GM18511 (cell line): ENCODE measurements at regions not wholly inside any gene's neighbourhood (a gene's known extent, or its start where the extent isn't known, plus 50 kb on each side); places are given as distances from the start of the nearest gene placed in this dataset.
"Not testable (repeated sequence)": the region's sequence is repeated elsewhere in the genome, so short reads cannot be mapped to it uniquely, and the experiment has no call there.

Experiments used
- ATAC-seq: cut with Tn5 transposase; IDR thresholded peaks from one replicate; pipeline ENCODE4 v1.9.1; 2021; ENCODE audit warnings: mild to moderate bottlenecking, moderate library complexity; ENCODE audit not compliant: unreplicated experiment

DNA sequence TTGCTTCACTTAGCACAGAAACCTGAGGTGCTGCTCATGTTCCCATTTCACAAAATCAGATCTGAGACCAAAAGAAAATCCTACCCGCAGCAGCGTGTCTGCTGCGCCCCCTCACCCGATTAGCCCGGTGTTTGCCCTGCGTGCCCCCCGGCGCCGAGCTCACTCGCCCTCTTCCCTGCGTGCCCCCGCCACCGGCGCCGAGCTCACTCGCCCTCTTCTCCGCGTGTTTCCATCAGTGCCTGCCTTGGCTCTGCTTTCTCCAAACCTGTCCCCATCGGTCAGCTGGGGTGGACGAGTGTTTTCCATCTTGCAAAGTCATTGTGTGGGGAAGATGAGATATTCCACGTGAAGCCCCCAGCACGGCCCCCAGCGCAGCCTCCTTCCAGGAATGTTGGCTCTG is 225.3 kb upstream of the PITRM1 start:
- ATAC-seq = no peak

DNA sequence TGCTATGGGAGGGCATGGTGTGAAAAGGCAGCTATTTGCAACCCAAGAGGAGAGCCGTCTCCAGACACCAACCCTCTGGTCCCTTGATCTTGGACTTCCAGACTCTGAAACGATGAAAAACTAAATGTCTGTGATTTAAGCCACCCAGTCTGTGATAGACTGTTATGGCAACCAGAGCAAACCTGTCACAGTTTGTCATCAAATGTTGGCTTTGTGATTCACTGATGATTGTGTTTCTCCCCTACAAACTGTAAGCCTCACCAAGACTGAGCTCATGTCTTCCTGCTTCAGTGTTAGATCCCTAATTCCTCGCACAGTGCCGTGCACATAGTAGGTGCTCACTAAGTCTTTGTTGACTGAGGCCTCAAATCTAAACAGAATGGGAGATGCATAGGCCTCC is 224.6 kb upstream of the PITRM1 start:
- no peak for ATAC-seq

DNA sequence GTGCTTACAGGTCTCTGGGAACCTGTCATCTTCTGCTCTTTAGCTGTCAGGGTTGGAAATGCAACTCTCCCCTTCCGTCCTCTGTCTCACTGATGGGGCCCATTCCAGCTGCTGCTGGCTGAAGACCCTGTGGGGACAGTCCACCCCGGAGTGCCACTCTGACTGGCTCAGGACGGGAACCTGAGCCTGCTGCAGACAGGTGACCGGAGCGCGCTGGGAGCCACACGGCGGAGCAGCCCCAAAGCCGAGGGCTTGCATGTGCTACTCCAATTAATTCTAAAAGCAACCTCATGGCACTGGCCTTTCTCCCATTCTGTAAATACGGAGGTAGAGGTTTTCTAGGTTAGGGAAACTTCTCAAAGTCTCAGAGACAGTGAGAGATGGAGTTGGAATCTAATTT is 223.5 kb upstream of the PITRM1 start:
- no peak for ATAC-seq

DNA sequence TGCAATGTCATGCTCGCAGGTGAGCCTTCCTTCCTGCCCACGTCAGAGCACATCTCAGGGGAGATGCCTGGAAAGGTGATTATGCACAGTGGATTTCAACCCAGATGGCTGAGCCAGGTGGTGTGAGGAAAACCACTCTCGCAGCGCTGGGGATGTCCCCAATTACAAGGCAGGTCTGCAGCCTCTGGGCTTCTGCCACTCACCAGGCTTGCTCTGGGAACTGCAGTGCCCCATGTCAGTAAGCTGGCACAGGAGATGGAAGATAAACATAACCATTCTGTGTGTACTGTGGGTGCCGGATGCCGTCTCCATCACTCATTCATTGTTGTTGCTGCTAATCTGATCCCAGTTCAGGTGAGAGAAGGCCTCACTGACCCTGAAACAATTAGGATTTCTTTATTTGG is 222.9 kb upstream of the PITRM1 start:
- ATAC-seq = no peak

DNA sequence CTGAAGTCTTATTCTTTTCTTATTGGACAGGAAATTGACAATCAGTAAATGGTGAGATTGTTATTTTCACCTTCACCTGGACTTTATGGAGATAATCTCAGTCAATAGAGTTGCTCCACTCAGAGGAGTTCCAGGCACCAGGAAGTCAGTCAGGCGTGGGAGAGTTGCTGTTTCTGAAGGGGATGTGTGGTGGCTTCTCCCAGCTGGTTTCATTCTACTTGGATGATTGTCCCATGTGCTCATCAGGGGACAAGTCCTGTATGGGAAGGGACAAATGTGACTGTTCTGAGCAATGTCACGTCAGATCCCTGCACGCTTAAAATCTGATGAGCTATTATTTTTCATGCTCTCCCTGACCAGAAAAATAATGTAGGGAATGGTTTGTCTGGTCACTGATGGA is 222.5 kb upstream of the PITRM1 start:
- no peak for ATAC-seq

DNA sequence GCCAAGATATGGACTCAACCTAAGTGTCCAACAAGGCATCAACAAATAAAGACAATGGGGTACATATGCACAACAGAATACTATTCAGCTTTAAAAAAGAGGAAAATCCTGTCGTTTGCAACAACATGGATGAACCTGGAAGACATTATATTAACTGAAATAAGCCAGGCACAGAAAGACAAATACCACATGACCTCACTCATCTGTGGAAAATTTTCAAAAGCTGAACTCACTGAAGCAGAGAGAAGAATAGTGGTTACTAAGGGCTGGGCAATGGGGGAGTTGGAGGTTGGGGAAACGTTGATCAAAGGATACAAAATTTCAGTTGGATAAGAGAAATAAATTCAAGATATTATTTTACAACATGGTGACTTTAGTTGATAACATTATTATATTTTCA is 221.4 kb upstream of the PITRM1 start:
- ATAC-seq = no peak

DNA sequence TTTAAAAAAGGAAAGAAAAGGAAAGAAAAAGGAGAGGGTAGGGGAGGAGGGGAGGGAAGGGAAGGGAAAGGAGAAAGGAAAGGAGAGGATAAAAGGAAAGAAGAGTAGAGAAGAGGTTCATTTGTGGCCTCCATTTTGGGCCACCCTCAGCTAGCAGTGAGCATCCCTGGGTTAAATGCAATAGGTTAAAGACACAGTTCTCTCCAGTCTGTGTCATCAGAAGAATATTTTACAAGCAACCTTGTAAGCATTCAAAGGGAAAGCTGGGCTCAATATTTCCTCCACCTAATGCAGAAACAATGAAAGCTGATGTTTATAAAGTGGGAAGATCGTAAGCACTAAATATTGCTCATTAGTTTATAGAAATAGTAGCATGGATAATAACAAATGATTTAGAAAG is 219.1 kb upstream of the PITRM1 start:
- ATAC-seq = no peak

DNA sequence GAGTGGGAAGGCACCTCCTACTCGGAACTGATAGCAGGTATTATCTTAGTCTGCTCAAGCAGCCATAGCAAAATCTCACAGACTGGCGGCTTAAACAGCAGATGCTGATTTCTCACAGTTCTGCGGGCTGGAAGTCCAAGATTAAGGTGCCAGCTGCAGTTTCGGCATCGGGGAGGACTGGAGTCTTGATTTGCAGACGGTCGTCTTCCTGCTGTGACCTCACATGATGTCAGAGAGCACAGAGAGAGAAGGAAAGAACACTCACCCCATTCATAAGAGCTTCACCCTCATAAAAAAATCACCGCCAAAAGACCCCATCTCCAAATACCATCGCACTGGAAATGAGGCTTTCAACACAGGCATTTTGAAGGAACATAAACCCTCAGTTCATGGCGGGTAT is 216.5 kb upstream of the PITRM1 start:
- no peak for ATAC-seq

DNA sequence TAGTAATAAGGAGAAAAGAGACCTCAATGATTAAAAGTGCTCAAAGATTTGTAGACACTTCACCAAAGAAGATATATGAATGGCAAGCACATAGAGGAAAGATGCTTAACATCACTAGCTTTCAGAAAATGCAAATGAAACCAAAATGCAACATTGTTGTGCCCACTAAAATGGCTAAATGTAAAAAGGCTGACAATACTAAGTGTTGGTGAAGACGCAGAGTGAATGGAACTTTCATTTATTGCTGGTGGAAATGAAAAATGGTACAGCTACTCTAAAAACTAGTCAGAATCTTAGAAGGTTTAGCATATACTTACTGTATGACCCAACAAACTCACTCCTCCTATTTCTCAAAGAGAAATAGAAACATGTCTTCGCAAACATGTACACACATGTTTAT is 212.9 kb upstream of the PITRM1 start:
- ATAC-seq = no peak

DNA sequence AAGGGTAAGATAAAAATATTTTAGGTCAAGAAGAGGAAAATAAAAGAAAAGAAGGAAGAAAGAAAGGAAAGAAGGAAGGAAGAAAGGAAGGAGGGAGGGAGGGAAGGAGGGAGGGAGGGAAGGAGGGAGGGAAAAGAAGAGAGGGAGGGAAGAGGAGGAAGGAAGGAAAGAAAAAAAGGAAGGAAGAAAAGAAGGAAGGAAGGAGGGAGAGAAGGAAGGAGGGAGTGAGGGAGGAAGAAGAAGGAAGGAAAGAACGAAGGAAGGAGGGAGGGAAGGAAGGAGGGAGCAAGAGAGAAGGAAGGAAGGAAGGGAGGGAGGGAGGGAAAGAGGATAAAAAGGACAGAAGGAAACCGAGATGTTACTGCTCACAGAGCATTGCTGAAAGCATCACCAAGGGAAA is 209.5 kb upstream of the PITRM1 start:
- ATAC-seq = no peak

DNA sequence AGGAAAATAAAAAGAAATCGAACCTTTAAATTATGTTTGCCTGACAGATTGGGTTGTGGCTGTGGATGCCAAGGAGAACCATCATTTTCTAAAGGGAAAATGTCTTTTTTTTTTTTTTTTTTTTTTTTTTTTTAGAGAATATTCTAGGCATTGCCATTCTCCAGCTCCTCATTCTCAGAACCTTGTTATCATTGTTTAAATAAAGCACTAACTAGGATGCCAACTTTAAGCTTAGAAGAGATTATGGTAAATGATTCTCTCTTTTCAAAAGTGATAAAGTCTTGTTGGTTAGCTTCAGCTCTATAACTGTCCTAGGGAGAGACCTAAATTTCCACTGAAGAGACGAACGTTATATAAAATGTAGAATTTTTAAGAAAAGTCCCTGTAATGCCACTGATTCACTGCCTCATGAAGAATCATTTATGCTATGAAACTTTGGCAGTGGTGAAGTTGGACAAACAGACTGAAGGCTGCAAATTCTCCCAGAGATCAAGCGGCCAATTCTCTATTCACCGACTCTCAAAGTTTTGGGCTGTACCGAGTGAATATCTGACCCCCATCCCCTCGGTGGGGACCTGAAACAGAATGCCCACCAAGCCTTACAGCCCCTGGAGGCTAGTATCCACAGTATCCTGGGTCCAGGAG is 207.9 kb upstream of the PITRM1 start:
- ATAC-seq = no peak

DNA sequence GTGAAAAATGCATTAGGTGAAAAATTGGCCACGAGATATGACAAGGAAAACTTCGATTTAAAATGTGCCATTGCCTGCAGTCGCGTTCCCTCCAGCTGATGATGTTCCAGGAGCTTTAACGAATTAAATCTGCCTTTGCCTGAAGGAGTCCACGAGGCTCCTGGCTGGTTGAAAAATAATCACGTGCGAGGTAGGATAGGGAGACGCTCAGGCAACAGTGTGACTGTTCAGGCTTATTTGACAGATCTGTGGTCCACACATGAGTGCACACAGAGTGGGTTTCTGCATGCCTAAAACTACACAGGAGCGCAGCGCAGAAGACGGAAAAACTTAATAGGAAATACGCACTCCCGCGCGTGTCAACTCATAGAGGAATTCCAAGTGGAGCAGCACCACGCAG is 204.0 kb upstream of the PITRM1 start:
- ATAC-seq = no peak

DNA sequence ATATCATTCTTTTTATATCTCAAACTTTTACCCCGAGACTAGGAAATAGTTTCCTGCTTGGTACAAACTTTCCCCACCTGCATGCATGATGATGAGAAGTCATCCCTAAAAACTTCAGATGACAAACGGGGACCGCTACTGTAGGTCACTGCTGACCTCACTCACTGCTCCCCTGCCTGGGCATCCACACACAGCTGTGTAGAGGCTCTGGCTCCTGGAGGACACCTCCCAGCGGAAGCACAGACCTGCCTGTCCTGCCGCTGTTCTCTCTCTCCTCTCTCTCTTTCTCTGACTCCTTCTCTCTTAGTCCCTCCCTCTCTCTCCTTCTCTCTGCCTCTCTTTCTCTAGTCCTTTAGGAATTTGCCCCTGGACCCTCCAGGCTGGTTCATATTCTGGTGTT is 202.9 kb upstream of the PITRM1 start:
- no peak for ATAC-seq

DNA sequence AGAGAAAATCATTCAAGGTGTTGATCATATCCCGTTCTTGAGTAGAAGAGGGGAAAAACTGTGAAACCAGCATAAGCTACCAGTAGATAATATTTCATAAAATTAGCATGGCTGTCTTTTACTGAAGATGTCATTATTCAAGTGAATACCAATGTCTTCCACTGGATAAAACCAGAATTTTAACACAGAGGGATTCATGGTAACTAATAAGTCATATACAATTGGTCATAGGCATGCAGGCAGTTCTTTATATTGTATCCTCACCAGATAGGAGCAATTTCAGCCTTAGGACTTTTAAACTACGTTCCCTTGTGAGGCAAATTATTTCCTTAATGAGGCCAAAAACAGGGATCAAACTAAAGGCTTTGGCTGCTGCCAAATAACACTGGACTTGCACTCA is 202.3 kb upstream of the PITRM1 start:
- ATAC-seq = no peak

DNA sequence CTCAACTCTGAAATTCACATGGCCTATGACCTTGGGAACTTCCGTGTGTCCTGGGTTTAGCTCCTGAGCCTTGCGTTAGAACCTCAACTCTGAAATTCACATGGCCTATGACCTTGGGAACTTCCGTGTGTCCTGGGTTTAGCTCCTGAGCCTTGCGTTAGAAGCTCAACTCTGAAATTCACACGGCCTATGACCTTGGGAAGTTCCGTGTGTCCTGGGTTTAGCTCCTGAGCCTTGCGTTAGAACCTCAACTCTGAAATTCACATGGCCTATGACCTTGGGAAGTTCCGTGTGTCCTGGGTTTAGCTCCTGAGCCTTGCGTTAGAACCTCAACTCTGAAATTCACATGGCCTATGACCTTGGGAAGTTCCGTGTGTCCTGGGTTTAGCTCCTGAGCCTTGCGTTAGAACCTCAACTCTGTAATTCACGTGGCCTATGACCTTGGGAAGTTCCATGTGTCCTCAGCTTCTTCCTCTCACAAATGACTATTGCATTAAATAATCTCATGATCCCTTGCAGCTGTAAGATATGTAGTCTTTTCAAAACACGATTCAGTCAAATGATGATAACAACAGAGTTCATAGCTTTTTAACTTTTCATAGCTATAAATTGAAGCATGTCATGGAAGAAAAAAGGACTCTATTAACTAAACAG is 200.9 kb upstream of the PITRM1 start:
- not testable (repeated sequence) for ATAC-seq

DNA sequence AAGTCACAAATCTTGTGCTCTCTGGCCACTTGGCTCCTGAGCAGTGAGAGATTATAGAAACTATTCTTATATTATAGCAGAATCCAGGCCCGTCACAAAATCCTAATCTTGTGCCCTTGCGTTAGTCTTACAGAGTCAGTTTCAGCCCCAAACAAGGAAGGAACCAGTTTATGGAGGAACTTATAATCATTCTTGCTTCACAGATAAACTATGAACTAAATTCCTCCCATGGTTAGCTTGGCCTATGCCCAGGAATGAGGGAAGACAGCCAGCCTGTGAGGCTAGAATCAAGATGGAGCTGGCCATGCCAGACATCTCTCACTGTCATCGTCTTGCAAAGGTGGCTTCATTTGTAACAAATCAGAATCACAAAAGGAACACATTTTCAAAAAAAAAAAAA is 199.7 kb upstream of the PITRM1 start:
- ATAC-seq = no peak

DNA sequence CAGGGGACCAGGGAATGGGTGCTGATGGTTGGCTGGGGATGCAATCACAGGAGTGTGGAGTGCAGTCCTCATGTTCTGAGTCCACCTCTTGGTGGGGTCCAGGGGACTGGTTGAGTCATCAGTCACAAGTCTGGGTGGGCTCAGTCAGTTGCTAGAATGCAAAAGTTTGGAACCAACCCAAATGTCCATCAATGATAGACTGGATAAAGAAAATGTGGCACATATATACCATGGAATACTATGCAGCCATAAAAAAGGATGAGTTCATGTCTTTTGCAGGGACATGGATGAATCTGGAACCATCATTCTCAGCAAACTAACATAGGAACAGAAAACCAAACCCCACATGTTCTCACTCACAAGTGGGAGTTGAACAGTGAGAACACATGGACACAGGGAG is 199.0 kb upstream of the PITRM1 start:
- ATAC-seq = not testable (repeated sequence)

DNA sequence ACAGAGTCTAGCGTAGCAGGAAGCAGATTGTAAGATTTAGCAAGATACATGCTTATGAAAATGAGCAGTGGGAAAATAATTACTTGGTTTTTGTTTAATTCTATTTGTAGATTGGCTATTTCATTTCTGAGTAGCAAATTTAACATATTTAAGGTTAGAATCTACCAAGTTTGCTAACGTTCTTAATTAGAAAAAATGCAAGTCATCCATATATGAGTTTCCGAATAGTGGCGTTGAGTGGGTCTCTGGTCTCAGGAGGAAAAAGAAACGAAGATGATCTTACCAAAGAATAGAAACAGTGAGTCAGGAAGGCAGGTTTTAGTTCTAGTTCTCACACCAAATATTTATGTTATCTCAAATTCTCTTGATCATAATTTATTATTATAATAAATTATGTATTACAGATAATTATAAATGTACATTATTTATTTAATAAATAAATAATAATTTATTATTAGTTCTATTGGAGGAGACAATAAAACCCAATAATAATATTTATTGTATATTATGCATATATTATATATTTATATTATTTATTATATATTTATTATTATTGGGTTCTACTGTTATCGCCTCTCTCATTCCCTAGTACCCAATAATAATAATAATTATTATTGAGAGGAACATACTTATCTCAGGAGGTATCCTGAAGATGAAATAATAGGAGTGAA is 194.3 kb upstream of the PITRM1 start:
- ATAC-seq = no peak

DNA sequence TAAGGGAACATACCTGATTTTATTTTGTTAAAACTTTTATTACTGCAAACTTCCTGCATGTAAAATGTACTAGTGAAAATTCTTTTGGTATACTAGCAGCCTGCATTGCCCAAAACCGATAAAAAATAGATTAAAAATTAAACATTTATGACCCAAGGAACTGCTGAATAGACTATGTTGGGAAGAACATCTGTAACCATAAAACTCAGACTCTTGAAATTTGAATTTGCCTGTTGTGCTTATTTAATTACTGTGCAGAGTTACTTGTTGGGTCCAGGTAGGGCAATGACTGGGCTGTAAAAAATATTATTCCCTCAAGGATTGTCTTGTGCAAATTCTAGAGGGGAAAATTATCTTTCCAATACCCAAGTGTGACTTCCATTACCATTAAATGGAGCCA is 193.5 kb upstream of the PITRM1 start:
- no peak for ATAC-seq

DNA sequence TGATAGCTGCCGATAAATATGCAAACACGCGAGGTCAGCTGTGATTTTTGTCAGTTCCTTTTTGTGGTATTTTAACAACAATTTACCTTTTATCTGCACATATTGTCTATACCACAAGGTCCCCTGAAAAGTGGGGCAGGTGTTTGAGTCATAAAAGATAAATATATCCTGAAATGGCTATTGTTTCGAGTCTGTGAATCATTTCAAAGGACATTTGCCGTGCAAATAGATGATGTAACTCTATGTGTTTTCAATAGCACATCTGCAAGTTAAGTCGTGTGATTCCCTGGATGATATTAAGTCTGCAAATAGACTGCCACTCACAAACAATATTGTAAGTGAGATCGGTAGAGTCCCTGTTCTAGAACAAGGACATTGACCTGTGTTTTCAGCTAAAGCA is 193.0 kb upstream of the PITRM1 start:
- no peak for ATAC-seq

DNA sequence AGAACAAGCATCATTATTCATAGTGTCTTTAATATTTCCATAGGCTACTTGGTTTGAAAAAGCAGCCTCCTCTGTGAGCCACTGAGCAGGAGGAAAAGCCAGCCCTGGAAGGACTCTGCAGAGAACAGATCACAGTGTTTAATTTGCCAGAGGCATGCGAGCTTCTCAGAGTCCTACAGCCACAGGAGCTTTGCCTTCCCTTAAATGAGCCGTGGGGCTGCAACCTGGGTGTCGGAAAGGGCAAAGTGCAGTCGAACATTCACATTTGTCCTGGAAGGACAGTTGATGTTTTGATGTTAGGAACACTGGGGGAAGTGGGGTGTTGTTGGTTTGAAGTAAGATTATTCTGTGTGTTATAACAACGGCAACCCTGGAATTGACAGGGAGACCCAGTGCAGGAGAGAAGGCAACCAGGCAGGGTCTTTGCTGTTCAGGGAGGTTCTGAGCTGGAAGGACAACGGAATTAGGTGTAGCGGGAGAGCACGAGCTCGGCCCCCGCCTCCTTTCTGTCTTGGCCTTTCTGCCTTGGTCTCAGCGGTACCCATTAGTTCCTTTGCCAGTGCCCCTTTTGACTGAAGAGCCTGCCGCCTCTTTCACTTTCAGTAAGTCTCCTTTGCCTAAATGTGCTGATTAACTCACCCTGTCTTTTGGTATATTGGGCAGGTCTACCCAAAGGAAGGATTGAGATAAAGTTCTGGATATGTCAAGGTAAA is 192.3 kb upstream of the PITRM1 start:
- no peak for ATAC-seq
